NT2/D1 (cell line): ENCODE measurements at regions not wholly inside any gene's neighbourhood (a gene's known extent, or its start where the extent isn't known, plus 50 kb on each side); places are given as distances from the start of the nearest gene placed in this dataset.
"Not testable (repeated sequence)": the region's sequence is repeated elsewhere in the genome, so short reads cannot be mapped to it uniquely, and the experiment has no call there.

Experiments
- SUZ12 ChIP-seq: IDR thresholded peaks from 2 replicates; pipeline ENCODE4 v1.6.1; 2011; ENCODE audit not compliant: insufficient read length, insufficient read depth; ENCODE audit errors: extremely low read depth
- YY1 ChIP-seq: IDR thresholded peaks from 2 replicates; pipeline ENCODE4 v1.6.1; 2011; ENCODE audit not compliant: insufficient read length, insufficient read depth
- ZNF274 ChIP-seq: IDR thresholded peaks from 2 replicates; pipeline ENCODE4 v1.6.1; 2011; ENCODE audit warnings: mild to moderate bottlenecking, low read depth, low read length

DNA sequence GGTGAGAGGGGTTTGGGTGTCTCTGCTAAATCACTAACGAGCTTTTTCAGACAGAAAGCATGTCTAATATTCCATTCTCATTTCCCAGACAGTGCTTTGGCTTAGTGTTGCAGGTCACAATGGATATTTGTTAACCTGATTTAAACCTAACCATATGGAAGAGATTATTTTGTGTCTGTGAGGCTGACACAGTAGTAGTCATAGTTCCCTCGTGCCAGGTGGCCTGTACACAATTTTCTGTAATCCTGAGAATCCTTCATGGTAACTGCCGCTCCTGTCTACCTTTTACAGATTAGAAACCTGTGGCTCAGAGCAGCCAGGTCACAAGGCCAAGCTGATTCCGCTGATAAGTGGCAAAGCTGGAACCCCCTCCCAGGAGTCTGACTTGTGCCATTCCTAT lies 79.4 kb downstream of the TRIM43 start:
- not testable (repeated sequence) for TF ChIP-seq ZNF274, YY1, SUZ12
